Epithelial cell of proximal tubule (primary cell): ENCODE measurements at regions not wholly inside any gene's neighbourhood (a gene's known extent, or its start where the extent isn't known, plus 50 kb on each side); places are given as distances from the start of the nearest gene placed in this dataset.

Experiments
- DNase-seq: peaks from one replicate; pipeline ENCODE4 v3.0.0-alpha.2; 2011; ENCODE audit warnings: low read depth
- H3K4me3 ChIP-seq: 2 replicates; pipeline ENCODE4 v1.5.1; 2011; ENCODE audit warnings: low read depth, mild to moderate bottlenecking, low read length
- CTCF ChIP-seq: conservative IDR thresholded peaks from 2 replicates; pipeline ENCODE4 v1.5.1; 2012; ENCODE audit warnings: low read depth, mild to moderate bottlenecking, low read length

- no peak for DNase-seq
- H3K4me3 ChIP-seq = no peak overlapping the region
- no peak for TF ChIP-seq CTCF
These were observed 215.3 kb upstream of the HS3ST5 start for GRCh38 chr6:114558153-114558552.

- no peak for TF ChIP-seq CTCF
- no peak overlapping the region for H3K4me3 ChIP-seq
- DNase-seq = no peak
These were observed 214.1 kb upstream of the HS3ST5 start for GRCh38 chr6:114556846-114557488.

- no peak overlapping the region for H3K4me3 ChIP-seq
- no peak for DNase-seq
- no peak for TF ChIP-seq CTCF
These were observed 207.5 kb upstream of the HS3ST5 start for GRCh38 chr6:114550316-114550715.

- no peak for DNase-seq
- TF ChIP-seq CTCF = no peak
These were observed 200.9 kb upstream of the HS3ST5 start for GRCh38 chr6:114543696-114544095.

GRCh38 chr6:114541794-114542193 lies 199.0 kb upstream of the HS3ST5 start:
- no peak for TF ChIP-seq CTCF
- no peak for DNase-seq
- H3K4me3 ChIP-seq = no peak overlapping the region

More at GRCh38 chr6:114543696-114544095, 200.9 kb upstream of the HS3ST5 start:
- no peak overlapping the region for H3K4me3 ChIP-seq

- no peak for TF ChIP-seq CTCF
- DNase-seq = no peak
- no peak overlapping the region for H3K4me3 ChIP-seq
These were observed 195.2 kb upstream of the HS3ST5 start for GRCh38 chr6:114537977-114538376.

- no peak overlapping the region for H3K4me3 ChIP-seq
- DNase-seq = no peak
- TF ChIP-seq CTCF = no peak
These were observed 192.0 kb upstream of the HS3ST5 start for GRCh38 chr6:114534813-114535212.
